ENCODE measurements at regions not wholly inside any gene's neighbourhood (a gene's known extent, or its start where the extent isn't known, plus 50 kb on each side); places are given as distances from the start of the nearest gene placed in this dataset.

GRCh38 chr3:159823780-159824179, 164.9 kb upstream of the IL12A start:
- TF ChIP-seq CTCF (IDR thresholded peaks at IDR 0.05) (no peak), POLR2A (IDR thresholded peaks at IDR 0.05) (no peak), POLR2AphosphoS5 (IDR thresholded peaks at IDR 0.05) (no peak)
